ENCODE measurements at regions not wholly inside any gene's neighbourhood (a gene's known extent, or its start where the extent isn't known, plus 50 kb on each side); places are given as distances from the start of the nearest gene placed in this dataset.
A peak's percentile ranks its signal among the peaks of the same experiment; 100 is the strongest.
"Not testable (repeated sequence)": the region's sequence is repeated elsewhere in the genome, so short reads cannot be mapped to it uniquely, and the experiment has no call there.

GRCh38 chr9:15032860-15033259 lies 122.6 kb upstream of the FREM1 start:
- DNase-seq, result no peak

- no peak for DNase-seq
Measured at GRCh38 chr9:15021146-15021545, 110.9 kb upstream of the FREM1 start.

GRCh38 chr9:15018096-15018637 lies 107.9 kb upstream of the FREM1 start:
- DNase-seq, result no peak

- no peak for DNase-seq
Measured at GRCh38 chr9:15010581-15010980, 100.4 kb upstream of the FREM1 start.

- no peak for DNase-seq
Measured at GRCh38 chr9:15007698-15008097, 97.5 kb upstream of the FREM1 start.

GRCh38 chr9:14994738-14995137 lies 84.5 kb upstream of the FREM1 start:
- DNase-seq, result no peak

GRCh38 chr9:14993901-14994554 lies 83.8 kb upstream of the FREM1 start:
- no peak for DNase-seq

GRCh38 chr9:14993061-14993800 lies 83.0 kb upstream of the FREM1 start:
- peak; percentile 12 for DNase-seq

- DNase-seq, result no peak
Measured at GRCh38 chr9:14992516-14992915, 82.3 kb upstream of the FREM1 start.

GRCh38 chr9:14992081-14992480 lies 81.9 kb upstream of the FREM1 start:
- DNase-seq, result no peak

- not testable (repeated sequence) for DNase-seq
Measured at GRCh38 chr9:14990647-14991046, 80.4 kb upstream of the FREM1 start.

GRCh38 chr9:14989811-14990210 lies 79.6 kb upstream of the FREM1 start:
- DNase-seq, result no peak

- not testable (repeated sequence) for DNase-seq
Measured at GRCh38 chr9:14989336-14989735, 79.1 kb upstream of the FREM1 start.

GRCh38 chr9:14987858-14988257 lies 77.6 kb upstream of the FREM1 start:
- no peak for DNase-seq

- DNase-seq, result no peak
Measured at GRCh38 chr9:14985419-14985818, 75.2 kb upstream of the FREM1 start.

GRCh38 chr9:14983599-14983998 lies 73.4 kb upstream of the FREM1 start:
- no peak for DNase-seq

GRCh38 chr9:14981291-14981950 lies 71.2 kb upstream of the FREM1 start:
- DNase-seq, result no peak

GRCh38 chr9:14978022-14979000 lies 68.1 kb upstream of the FREM1 start:
- DNase-seq, result no peak

- DNase-seq, result no peak
Measured at GRCh38 chr9:14967450-14968321, 57.5 kb upstream of the FREM1 start.

- no peak for DNase-seq
Measured at GRCh38 chr9:14962193-14962882, 52.1 kb upstream of the FREM1 start.
